ENCODE measurements at regions not wholly inside any gene's neighbourhood (a gene's known extent, or its start where the extent isn't known, plus 50 kb on each side); places are given as distances from the start of the nearest gene placed in this dataset.

DNA sequence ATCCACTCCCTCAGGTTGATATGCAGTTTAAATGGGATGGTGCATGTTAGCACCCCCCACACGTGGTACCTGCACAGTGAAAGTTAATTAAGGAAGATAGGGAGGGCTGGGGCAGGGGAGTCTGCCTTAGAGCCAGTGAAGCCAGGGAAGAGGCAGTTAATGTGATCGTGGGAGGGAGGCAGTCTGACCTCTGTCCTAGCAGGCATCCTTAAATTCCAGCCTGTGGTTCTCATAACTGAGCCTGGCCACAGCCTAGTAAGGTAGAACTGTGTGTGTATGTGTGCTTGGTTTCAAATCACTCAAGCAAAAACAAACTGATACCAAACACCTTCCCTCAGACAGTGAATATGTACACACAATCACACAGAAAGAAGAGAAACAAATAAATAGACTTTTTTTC, 319.1 kb upstream of the TLE3 start:
- intact Hi-C loops (cut with micrococcal nuclease) (no loop called here), in situ Hi-C loops (cut with MboI) (no loop called here)
- POLR2A ChIA-PET: no interaction called here
- ATAC-seq (no peak), DNase-seq (ENCODE audit: extremely low read depth in 1 of 4, low spot score in 3 of 4) (no peak), FAIRE-seq (no peak)
- no TSS peak for BruUV-seq (replicated peaks)
- Histone ChIP-seq H3K36me3 (ENCODE audit: control insufficient read depth, insufficient read depth, low read length) (no peaks in the 10 kb centered on the region), H3K79me2 (ENCODE audit: control insufficient read depth, insufficient read depth, low read length) (no peaks in the 10 kb centered on the region), H3K27ac (ENCODE audit: extremely low read depth, low read depth, low read length) (no peak overlapping the region), H3K4me2 (ENCODE audit: insufficient read depth, low read length) (no peak overlapping the region), H3K4me3 (no peak overlapping the region), H3K9me1 (ENCODE audit: control insufficient read depth, insufficient read depth, low read length) (no peaks in the 10 kb centered on the region), H3K4me1 (replicated peaks in 1 of 2; ENCODE audit: control insufficient read depth in 2 of 2, insufficient read depth in 2 of 2, low read length in 2 of 2) (peaks cover 0 to 3% of the 10 kb centered on the region in 2 experiments; a peak in 2 of 5 replicates), H3K27me3 (ENCODE audit: control insufficient read depth in 2 of 2, insufficient read depth in 2 of 2, low read length in 2 of 2) (peaks cover 49 to 52% of the 10 kb centered on the region in 2 experiments), H3K9me3 (replicated peaks; ENCODE audit: control insufficient read depth, insufficient read depth, low read depth, low read length) (no peaks in the 10 kb centered on the region), H4K20me1 (replicated peaks; ENCODE audit: control insufficient read depth, insufficient read depth, low read length) (no peaks in the 10 kb centered on the region), H3K9ac (ENCODE audit: insufficient read depth in 1 of 2, low read depth in 2 of 2, low read length in 2 of 2) (no peak overlapping the region), H2AFZ (ENCODE audit: low read depth, low read length) (no peak overlapping the region)
- CTCF ChIA-PET (ENCODE audit: low intra/inter-chr PET ratio): no interaction called here
- WGBS (ENCODE audit: insufficient coverage, low coverage, missing lambda C conversion rate): 0% methylated on average over 2 of the region's 2 CpGs
- no peak for TF ChIP-seq SMAD2 (IDR thresholded peaks at IDR 0.05; ENCODE audit: low read depth, low read length)
- TF ChIP-seq EP300 (IDR thresholded peaks at IDR 0.05; ENCODE audit: low read length): no peak
- TF ChIP-seq PPARD (CRISPR knock-in tag; IDR thresholded peaks at IDR 0.05): no peak

- FAIRE-seq (no peak), DNase-seq (ENCODE audit: extremely low read depth in 1 of 4, low spot score in 3 of 4) (no peak), ATAC-seq (no peak)
- Histone ChIP-seq H4K20me1 (replicated peaks; ENCODE audit: control insufficient read depth, insufficient read depth, low read length) (no peaks in the 10 kb centered on the region), H3K9me3 (replicated peaks; ENCODE audit: control insufficient read depth, insufficient read depth, low read depth, low read length) (no peaks in the 10 kb centered on the region), H3K9ac (ENCODE audit: insufficient read depth in 1 of 2, low read depth in 2 of 2, low read length in 2 of 2) (no peak overlapping the region), H3K9me1 (ENCODE audit: control insufficient read depth, insufficient read depth, low read length) (no peaks in the 10 kb centered on the region), H3K4me3 (no peak overlapping the region), H2AFZ (ENCODE audit: low read depth, low read length) (no peak overlapping the region), H3K4me1 (replicated peaks in 1 of 2; ENCODE audit: control insufficient read depth in 2 of 2, insufficient read depth in 2 of 2, low read length in 2 of 2) (peaks cover 0 to 3% of the 10 kb centered on the region in 2 experiments; a peak in 2 of 5 replicates), H3K4me2 (ENCODE audit: insufficient read depth, low read length) (no peak overlapping the region), H3K36me3 (ENCODE audit: control insufficient read depth, insufficient read depth, low read length) (no peaks in the 10 kb centered on the region), H3K27me3 (ENCODE audit: control insufficient read depth in 2 of 2, insufficient read depth in 2 of 2, low read length in 2 of 2) (peaks cover 48 to 59% of the 10 kb centered on the region in 2 experiments), H3K27ac (ENCODE audit: extremely low read depth, low read depth, low read length) (no peak overlapping the region), H3K79me2 (ENCODE audit: control insufficient read depth, insufficient read depth, low read length) (no peaks in the 10 kb centered on the region)
- CTCF ChIA-PET (ENCODE audit: low intra/inter-chr PET ratio): no interaction called here
- POLR2A ChIA-PET: no interaction called here
- in situ Hi-C loops (cut with MboI): no loop called here
- 16% methylated on average over 13 of the region's 18 CpGs for WGBS (ENCODE audit: insufficient coverage, low coverage, missing lambda C conversion rate)
- intact Hi-C loops (cut with micrococcal nuclease): no loop called here
- BruUV-seq (replicated peaks): no TSS peak
- TF ChIP-seq ZBTB11 (CRISPR knock-in tag; IDR thresholded peaks at IDR 0.05) (no peak), NFRKB (IDR thresholded peaks at IDR 0.05; ENCODE audit: low read depth) (no peak), ZNF12 (CRISPR knock-in tag; IDR thresholded peaks at IDR 0.05) (no peak), RBM17 (IDR thresholded peaks at IDR 0.05; ENCODE audit: borderline replicate concordance, low read depth, low read length) (no peak), ZNF77 (CRISPR knock-in tag; IDR thresholded peaks at IDR 0.05) (no peak), CREM (IDR thresholded peaks at IDR 0.05; ENCODE audit: low read depth) (no peak), ZNF165 (CRISPR knock-in tag; IDR thresholded peaks at IDR 0.05; ENCODE audit: borderline replicate concordance) (no peak), SIN3B (IDR thresholded peaks at IDR 0.05; ENCODE audit: low read depth) (no peak), ZNF133 (CRISPR knock-in tag; IDR thresholded peaks at IDR 0.05) (no peak), CHAMP1 (IDR thresholded peaks at IDR 0.05) (no peak)
Observed at GRCh38 chr15:70415398-70415797, 317.7 kb upstream of the TLE3 start.
